Middle frontal gyrus (tissue), 1 donor: ENCODE measurements at regions not wholly inside any gene's neighbourhood (a gene's known extent, or its start where the extent isn't known, plus 50 kb on each side); places are given as distances from the start of the nearest gene placed in this dataset.
"Not testable (repeated sequence)": the region's sequence is repeated elsewhere in the genome, so short reads cannot be mapped to it uniquely, and the experiment has no call there.

Experiments
- DNase-seq: peaks from one replicate; pipeline ENCODE4 v3.0.0-alpha.2; 2015; ENCODE audit warnings: low spot score; ENCODE audit errors: extremely low spot score

DNA sequence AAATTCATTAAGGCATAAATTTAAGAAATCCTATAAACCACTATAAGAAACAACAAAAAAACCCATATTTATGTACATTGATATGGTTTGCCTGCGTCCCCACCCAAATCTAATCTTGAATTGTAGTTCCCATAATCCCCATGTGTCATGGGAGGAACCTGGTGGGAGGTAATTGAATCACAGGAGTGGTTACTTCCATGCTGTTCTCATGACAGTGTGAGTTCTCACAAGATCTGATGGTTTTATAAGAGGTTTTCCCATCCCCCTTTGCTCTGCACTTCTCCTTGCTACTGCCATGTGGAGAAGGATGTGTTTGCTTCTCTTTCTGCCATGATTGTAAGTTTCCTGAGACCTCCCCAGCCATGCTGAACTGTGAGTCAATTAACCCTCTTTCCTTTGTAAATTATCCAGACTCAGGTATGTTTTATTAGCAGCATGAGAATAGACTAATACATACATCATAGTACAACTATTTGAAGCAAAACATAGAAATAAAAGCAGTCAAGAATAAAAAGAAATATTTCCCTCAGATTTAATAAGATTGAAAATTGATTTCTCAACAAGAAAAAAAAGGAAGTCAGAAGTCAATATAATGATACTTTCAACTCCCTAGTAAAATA, 209.0 kb upstream of the GPC6 start:
- no peak for DNase-seq

DNA sequence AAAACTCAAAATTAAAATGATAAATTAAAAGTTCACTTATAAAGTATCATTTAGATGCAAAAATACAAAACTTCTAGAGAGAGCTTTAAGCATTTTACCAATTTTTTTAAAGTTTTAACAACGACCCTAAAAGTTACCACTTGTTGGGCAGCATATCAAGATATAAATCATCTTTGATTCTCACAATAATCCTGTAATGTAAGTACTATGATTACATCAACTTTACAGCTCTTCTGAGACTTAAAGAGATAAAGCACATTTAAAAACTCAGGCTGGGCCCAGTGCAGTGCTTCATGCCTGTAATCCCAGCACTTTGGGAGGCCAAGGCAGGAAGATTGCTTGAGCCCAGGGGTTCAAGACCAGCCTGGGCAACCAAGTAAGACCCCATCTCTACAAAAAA, 202.7 kb upstream of the GPC6 start:
- no peak for DNase-seq

DNA sequence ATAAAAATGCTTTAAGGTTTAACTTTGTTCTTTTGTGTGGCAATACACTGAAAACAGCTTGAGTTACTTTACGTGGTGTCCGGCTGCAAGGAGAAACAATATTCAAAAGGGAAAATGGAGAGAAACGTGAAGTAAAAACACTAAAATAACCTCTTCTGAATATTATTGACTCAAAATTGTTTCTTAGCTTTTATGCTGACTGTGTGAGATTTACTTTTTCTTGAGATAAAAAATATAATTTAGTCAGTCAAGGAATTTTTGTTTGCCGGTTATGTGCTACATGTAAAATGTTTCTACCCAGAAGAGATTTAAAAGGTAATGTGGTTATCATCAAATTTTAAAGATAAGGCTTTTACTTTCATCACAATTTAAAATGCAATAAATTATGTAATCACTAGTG, 200.6 kb upstream of the GPC6 start:
- no peak for DNase-seq

DNA sequence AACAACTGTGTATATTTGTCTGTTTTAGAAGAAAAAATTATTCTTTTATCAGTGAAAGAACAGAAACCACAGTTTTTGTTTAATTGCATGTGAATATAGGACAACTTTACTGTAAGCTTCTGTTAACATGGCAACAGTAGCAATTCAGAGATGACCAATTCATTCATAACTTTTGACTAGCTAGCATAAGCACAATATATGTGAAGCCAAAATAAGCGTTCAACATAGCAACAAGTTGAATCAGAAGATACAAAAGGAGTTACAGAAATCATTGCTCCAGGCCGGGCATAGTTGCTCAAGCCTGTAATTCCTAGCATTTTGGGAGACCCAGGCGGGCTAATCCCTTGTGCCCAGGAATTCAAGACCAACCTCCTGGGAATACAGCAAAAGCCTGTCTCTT, 197.1 kb upstream of the GPC6 start:
- no peak for DNase-seq

DNA sequence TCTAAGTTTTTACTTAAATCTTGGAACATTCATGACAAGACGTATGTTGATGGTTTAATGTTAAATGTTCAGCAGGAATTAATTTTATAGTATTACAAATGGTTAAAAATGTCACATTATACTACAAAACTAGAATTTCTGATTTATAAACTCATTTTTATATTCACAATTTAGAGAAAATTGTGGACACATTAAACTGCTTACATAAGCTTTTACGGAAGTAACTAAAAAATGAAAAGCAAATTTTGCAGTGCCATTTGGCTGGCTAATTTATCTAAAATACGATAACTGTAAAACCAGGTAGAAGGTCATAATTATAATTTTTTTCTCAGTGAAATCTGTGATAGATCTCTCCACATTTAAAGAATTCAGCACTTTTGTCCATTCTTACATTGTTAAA, 190.2 kb upstream of the GPC6 start:
- DNase-seq, result no peak

DNA sequence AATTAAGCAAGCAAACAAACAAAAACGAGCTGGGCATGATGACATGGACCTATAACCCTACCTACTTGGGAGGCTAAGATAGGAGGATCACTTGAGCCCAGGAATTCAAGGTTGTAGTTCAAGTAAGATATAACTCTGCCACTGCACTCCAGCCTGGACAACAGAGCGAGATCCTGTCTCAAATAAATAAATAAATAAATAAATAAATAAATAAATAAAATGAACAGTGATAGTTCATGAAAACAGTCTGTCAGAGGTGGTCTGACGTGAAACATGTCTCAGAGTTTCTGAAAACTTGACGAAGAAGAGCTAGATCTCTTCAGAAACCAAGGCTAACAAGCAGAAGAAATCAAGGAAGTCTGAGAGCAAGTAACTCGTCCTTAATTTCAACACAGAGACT, 188.8 kb upstream of the GPC6 start:
- DNase-seq, result no peak

DNA sequence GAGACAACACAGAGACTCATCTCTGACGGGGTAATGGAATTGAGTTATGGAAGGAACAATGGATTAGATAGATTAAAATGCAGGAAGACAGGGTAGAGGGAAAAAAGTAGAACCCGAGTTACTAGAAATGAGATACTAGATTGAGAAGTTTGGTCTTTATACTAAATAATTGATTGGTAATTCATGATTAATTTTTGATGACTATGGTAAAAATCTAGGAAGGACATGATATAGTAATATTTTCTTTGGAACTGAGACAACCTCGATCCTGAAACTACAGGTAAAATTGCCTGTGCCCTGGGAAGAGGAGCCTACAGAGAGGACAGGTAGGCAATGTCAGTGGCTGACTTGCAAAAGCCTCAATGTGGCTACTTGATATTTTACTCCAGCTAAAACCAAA, 188.4 kb upstream of the GPC6 start:
- DNase-seq, result no peak

DNA sequence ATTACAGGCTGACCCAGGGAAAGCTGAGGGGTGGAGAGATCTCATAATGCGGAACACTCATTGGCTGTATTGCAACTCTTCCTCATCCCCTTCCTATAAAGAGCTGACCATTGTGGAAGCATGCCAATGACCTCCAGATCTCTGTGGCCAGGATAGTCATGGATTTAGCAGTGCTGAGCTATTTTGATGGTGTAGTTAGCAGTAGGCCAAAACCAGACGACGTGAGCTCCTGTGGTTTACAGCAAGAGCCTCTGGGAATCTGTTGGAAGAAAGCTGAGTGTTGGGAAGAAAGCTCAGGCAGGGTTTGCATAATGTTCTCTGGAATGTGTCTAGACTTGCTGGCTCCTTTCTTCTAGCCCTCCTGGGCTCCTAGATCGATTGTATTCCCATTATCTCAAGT, 187.5 kb upstream of the GPC6 start:
- no peak for DNase-seq

DNA sequence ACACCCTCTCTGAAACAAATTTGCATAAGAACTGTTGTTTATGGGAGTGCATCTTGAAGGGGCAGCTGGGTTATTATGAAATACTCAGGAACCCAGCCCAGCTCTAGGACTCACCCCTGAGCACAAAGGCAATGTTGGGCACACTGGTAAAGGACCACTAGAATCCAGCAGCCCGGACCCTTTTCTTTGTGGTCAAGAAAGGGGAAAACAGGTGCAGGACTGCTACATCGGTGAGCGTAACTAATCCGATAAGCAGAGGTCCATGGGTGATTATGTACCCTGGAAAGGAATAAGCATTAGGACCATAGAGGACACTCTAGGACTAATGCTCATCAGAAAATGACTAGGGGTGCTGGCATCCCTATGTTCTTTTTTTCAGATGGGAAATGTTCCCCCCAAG, 185.0 kb upstream of the GPC6 start:
- DNase-seq, result not testable (repeated sequence)

DNA sequence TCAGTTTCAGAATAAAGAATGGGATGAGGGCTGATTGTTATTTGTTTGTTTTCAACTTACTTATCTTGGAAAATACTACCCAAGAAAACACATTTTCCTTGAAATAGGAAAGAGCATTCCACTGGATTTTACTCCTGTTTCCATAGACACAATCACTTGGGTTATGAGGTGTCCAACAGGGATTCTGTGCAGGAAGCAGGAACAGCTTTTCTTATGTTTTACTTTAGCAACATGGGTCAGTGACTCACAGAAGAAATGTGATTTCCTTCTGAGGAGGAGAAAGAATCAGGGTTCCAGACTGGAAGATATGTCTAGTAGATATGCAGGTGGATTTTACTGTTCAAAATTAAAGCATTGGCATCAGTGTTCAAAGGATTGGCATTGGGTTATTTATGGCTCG, 180.8 kb upstream of the GPC6 start:
- no peak for DNase-seq

DNA sequence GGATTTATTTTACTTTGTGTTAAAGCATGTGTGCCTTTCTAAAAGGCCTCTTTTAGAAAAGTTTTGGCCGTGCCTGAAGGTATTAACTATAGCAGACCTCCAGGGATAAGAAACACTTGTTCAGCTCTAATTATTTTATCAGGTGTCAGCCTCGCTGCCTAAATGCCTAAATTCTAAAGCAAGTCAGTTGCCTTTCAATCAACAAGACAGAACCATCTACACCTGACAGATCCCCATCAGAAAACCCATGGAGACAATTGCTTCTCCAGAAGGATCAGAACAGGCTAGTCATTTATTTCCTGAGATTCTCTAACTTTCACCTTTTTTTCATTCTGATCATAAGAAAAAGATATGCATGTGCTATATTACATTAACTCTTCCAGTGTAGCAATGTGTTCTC, 171.4 kb upstream of the GPC6 start:
- no peak for DNase-seq

DNA sequence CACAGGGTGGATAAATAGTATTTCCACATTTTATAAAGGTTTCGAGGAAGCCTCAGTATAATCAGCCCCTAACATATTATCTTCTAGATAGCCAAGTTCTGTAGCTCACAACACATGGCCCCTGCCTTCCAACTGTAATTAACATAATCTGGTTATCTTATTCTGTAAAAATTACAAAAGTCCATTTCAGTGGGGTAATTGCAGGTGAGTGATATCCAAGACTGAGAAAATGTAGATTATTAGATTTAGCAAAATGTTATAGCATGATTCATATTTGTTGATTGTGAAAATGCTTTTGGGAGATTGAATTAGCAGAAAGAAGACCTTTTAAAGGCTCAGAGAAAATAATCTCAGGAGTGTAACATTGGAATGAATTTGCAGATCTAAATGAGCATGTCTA, 168.3 kb upstream of the GPC6 start:
- DNase-seq, result no peak

DNA sequence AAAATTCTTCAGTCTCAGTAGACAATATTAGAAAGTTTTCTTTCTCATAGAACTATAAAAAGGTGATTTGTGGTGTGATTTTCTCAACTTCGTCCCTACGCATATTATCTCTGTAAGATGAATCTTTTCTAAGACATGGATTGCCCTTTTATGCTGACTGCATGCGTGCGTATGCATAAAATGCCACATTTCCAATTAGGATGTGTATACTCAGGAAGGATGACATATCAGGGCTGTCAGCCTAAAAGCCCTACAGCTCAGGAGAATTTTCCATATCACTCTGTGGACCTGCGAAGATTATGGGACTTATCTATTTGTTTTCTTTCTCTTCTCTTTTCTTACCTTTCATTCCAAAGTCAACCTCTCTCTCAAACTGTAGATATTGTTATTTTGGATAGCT, 166.5 kb upstream of the GPC6 start:
- DNase-seq, result no peak

DNA sequence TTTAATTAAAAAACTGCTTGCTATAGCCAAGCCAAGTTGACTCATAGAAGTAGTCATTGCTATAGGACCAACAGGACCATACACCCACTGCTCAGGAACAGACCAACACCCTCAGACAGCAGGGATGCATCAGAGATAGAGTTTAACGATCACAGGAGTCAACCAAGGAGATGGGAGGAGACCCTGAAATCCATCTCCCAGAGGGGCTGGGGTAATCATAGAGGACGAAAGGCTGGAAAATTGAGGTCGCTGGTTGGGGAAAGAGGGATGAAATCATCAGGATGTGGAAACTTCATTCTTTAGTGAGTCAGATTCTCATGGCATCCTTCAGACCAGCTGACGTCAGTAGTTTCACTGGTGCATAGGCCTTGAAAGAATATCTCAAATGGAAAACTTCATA, 160.4 kb upstream of the GPC6 start:
- DNase-seq, result no peak

DNA sequence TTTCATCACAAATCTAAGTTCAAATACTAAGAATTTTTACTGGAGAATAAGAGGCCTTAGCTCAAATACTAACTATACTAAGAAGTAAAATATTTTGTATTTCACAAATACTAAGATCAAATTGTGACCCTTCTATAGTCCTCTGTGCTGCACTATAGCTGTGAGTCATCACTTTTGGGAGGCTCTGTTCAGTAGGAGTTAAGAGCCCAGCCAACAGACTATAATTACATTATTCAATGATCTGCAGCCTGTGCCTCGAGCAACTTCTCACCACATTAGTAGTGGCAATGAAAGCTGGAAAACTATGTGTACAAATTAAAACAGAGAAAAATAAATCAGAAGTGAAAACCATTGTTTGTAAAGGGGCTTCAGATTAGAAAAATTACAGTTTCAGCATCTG, 147.3 kb upstream of the GPC6 start:
- DNase-seq, result no peak

DNA sequence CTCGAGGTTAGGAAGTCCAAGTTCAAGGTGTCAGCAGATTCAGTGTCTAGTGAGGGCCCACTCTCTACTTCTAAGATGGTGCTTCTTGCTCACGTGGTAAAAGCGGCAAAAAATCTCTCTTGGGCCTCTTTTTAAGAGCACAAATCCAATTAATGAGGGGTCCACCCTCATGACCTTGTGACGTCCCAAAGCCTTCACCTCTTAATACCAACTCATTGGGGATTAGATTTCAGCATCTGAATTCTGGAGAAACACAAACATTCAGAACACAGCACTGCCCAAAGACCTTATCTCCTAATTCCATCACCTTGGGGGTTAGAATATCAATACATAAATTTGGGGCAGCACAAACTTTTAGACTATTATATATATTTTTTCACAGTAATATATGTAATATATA, 146.4 kb upstream of the GPC6 start:
- no peak for DNase-seq

DNA sequence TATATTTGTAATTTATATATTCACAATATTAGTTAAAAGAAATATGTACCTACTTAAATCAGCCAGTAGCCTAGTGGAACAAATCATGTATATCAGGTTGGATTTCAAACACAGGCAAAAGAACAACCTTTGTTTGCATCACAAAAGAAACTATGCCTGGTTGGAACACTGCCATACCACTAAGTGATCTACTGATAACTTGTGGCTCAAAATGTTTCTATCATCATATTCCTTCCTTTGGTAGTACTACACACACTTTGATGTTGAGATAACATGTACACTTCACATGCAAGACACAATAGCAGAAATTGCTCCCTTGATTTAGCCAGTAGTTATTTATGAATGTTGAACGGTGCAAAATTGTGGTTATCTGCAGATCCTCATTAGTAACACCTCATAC, 146.0 kb upstream of the GPC6 start:
- no peak for DNase-seq

DNA sequence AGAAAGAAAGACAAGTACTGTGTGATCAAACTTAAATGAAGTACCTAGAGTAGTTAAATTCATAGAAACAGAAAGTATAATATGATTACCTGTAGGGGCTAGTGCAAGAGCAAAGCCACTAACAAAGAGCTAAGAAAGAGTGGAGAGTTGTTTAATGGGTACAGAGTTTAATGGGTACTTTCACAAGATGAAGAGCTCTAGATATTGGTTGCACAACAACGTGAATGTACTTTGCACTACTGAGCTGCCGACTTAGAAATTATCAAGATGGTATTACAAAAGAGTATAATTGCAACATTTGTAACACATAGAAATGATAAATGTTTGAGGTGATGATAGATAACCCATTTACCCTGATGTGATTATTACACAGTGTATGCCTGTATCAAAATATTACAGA, 140.3 kb upstream of the GPC6 start:
- no peak for DNase-seq

DNA sequence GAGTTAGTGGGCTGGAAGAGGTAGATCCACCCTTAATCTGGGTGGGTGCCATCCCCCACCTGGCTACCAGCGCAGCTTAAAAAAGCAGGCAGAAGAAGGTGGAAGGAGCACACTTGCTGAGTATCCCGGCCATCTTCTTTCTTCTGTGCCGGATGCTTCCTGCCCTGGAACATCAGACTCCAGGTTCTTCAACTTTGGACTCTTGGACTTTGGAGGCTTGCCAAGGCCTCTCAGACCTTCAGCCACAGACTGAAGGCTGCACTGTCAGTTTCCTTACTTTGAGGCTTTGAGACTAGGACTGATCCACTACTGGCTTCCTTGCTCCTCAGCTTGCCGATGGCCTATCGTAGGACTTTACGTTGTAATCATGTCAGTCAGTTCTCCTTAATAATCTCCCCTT, 127.6 kb upstream of the GPC6 start:
- DNase-seq, result no peak

DNA sequence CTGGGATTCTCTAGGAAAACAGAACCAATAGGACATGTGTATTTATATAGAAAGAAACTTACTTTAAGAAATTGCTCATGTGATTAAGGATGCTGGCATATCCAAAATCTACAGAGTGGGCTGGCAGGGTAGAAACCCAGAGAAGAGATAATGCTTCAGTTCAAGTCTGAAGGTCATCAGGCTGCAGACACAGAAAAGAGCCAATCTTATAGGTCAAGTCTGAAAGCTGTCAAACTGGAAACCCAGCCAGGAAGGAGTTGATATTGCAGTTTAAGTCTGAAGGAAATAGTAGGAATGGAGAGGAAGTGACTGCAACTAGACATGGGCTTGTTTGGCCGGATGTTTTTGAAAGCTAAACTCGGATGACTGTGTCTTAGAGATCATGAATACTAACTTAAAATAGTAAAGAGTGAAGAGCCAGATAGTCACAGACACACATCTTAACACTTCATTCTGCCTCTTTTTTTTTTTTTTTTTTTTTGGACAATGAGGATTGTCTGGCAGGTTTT, 125.3 kb upstream of the GPC6 start:
- no peak for DNase-seq

DNA sequence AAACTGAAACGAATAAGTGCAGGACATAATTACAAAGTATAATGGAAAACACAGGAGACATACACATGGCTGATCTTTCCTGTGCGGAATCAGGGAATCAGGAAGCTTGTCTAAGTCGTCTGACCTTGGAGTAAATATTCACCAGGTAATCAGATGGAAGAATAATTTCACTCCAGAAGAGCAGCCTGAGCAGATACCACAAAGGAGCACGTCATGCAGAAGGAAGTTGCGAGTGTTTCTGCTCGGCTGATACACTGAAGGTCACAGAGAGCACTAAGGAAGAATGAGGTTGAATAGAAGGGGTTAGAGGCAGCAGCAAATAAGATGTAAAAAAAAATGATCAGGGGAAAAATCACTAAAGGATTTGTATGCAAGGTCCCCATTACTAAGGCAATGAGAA, 122.3 kb upstream of the GPC6 start:
- DNase-seq, result no peak

DNA sequence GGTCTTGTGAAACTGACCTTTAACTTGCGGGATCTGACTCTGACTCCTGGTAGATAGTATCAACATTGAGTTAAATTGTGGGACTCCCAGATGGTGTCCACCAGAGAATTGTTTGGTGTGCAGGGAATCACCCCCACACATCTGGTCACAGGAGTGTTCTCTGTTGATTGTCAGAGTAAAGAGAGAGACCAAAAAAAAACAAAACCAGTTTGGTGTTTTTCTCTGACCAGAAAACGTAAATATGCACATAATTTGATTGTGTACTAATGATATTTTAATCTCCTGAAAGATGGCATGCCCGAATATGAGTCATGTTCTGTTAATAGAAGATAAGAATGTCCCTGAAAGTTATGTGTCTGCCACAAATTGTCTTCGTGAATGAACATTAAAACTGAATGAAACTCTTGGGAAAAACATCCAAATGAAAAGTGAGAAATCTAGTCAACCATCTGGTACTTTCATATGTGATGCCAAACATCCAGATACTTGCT, 118.5 kb upstream of the GPC6 start:
- DNase-seq, result peak; percentile 23

DNA sequence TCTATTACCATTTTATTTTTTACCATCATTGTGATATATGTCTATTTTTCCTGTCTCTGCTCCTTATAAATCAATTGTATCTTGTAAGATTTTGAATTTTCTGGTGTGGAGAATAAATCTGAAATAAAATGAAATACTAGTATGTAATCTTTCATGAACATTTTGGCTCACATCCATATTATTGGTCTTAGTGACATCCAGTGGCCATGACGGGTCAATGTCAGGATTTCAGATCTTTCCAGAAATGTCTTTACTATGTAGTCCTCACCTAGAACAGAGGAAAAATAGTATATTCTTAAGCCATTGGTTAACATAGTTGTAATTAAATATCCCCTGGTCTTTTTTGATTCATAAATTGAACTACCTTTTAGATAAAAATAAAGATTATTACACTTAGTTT, 109.8 kb upstream of the GPC6 start:
- no peak for DNase-seq

DNA sequence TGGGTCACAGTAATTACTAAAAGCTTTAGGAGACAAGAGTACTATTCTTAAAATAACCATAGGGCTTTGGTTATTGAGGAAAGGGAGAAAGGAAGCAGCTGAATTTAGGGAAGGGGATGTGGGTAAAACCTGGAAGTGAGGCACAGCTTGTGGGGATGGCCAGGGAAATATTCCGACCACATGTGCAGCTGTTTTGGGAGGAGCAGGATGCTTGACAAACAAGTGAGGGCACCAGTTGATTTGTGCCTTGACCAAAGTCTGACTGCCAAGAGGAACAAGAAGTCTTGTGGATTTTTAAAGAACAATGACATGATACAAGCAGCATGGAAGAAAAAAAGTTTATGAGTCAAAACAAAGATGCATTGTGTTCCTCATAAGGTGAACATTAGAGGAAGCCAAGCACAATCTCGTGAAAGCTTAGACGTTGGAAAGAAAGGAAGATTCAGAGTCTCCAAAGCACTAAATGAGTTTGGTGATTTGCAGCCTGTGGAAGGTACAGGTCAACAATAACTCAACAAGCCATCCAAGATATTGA, 108.5 kb upstream of the GPC6 start:
- no peak for DNase-seq
